H1 (cell line): ENCODE measurements at regions not wholly inside any gene's neighbourhood (a gene's known extent, or its start where the extent isn't known, plus 50 kb on each side); places are given as distances from the start of the nearest gene placed in this dataset.

ENCODE experiments used
- CTCF ChIA-PET: fragments of 300-600 bp; sonication (Branson Sonifier 250); formaldehyde crosslinking; loops from one replicate; lab custom pipeline; 2021; ENCODE audit not compliant: partially characterized antibody; lab: Charles Lee
- POLR2A ChIA-PET: fragments of 300-600 bp; sonication (Branson Sonifier 250); formaldehyde crosslinking; loops from one replicate; lab custom pipeline; 2021; ENCODE audit warnings: inconsistent platforms; ENCODE audit not compliant: partially characterized antibody; lab: Charles Lee
- DNase-seq, 2 experiments: peaks; one replicate each; pipeline versions ENCODE4 v3.0.0 to v3.0.0-alpha.2; 2010 to 2022; ENCODE audit warnings: low spot score in 2 of 2, low read depth in 1 of 2, mixed read lengths in 1 of 2
- FAIRE-seq: peaks from 2 replicates; lab custom pipeline; 2011; peaks lifted over from hg19 to GRCh38; lab: Jason Lieb, UNC
- H2AFZ ChIP-seq: 2 replicates; pipeline ENCODE4 v1.8.1; 2012; ENCODE audit warnings: low read length, inconsistent platforms
- H2AK5ac ChIP-seq: 2 replicates; pipeline ENCODE4 v1.6.1; 2013; ENCODE audit warnings: low read depth, low read length
- H2BK120ac ChIP-seq: replicated peaks from 2 replicates; pipeline ENCODE3; 2013; ENCODE audit warnings: low read depth, low read length, inconsistent platforms
- H2BK12ac ChIP-seq: 2 replicates; pipeline ENCODE4 v1.6.1; 2013; ENCODE audit warnings: low read depth, low read length
- H2BK15ac ChIP-seq: 2 replicates; pipeline ENCODE4 v1.6.1; 2013; ENCODE audit warnings: low read length
- H2BK20ac ChIP-seq: 2 replicates; pipeline ENCODE4 v1.6.1; 2013; ENCODE audit warnings: low read length
- H2BK5ac ChIP-seq: 2 replicates; pipeline ENCODE4 v1.6.1; 2013; ENCODE audit warnings: low read depth, low read length
- H3K14ac ChIP-seq: 2 replicates; pipeline ENCODE4 v1.6.1; 2013; ENCODE audit warnings: inconsistent platforms; ENCODE audit not compliant: insufficient read length
- H3K18ac ChIP-seq: 2 replicates; pipeline ENCODE4 v1.6.1; 2013; ENCODE audit warnings: low read length; ENCODE audit errors: extremely low read depth
- H3K23ac ChIP-seq: 2 replicates; pipeline ENCODE4 v1.6.1; 2013; ENCODE audit warnings: inconsistent platforms; ENCODE audit not compliant: insufficient read length
- H3K23me2 ChIP-seq: 2 replicates; pipeline ENCODE4 v1.6.1; 2013; ENCODE audit warnings: low read depth, low read length
- H3K27ac ChIP-seq: 2 replicates; pipeline ENCODE4 v1.6.1; 2011; ENCODE audit warnings: low read depth, low read length, inconsistent platforms
- H3K27me3 ChIP-seq, 4 experiments: replicated peaks in 1 of 4; 1 replicate in 1 of 4; 2 replicates in 3 of 4; pipeline versions ENCODE4 v1.6.1 to v1.8.1; 2011 to 2013; ENCODE audit warnings: low read length in 3 of 4, mild to moderate bottlenecking in 3 of 4, inconsistent platforms in 2 of 4, mixed read lengths in 2 of 4, moderate library complexity in 1 of 4; ENCODE audit not compliant: control insufficient read depth in 3 of 4, insufficient read depth in 3 of 4; ENCODE audit errors: extremely low read depth in 1 of 4
- H3K36me3 ChIP-seq, 4 experiments: 2 replicates each; pipeline versions ENCODE4 v1.6.1 to v1.8.1; 2011 to 2013; ENCODE audit warnings: mild to moderate bottlenecking in 4 of 4, low read length in 3 of 4, moderate library complexity in 2 of 4, control low read depth in 1 of 4, inconsistent platforms in 1 of 4; ENCODE audit not compliant: insufficient read depth in 4 of 4, control insufficient read depth in 2 of 4
- H3K4ac ChIP-seq: replicated peaks from 2 replicates; pipeline ENCODE3; 2013; ENCODE audit warnings: low read length, low read depth, mixed read lengths, inconsistent platforms; ENCODE audit not compliant: insufficient read length
- H3K4me1 ChIP-seq, 4 experiments: replicated peaks in 1 of 4; 1 replicate in 1 of 4; 2 replicates in 3 of 4; pipeline versions ENCODE4 v1.6.1 to v1.8.1; 2011 to 2013; ENCODE audit warnings: low read length in 3 of 4, inconsistent platforms in 2 of 4, mixed read lengths in 1 of 4; ENCODE audit not compliant: insufficient read depth in 4 of 4, control insufficient read depth in 3 of 4
- H3K4me2 ChIP-seq, 2 experiments: 2 replicates each; pipeline versions ENCODE4 v1.6.1 to v1.8.1; 2011 to 2013; ENCODE audit warnings: low read depth in 2 of 2, low read length in 2 of 2, control low read depth in 1 of 2, inconsistent platforms in 1 of 2, mild to moderate bottlenecking in 1 of 2; ENCODE audit not compliant: insufficient read depth in 1 of 2
- H3K4me3 ChIP-seq, 4 experiments: fragments of 200-600, 300-600 bp in 1 of 4; sonication (generic), shearing (Covaris generic), sonication (Bioruptor Twin) in 1 of 4; 2 replicates each; pipeline versions ENCODE4 v1.5.1 to v1.8.1; 2011 to 2016; ENCODE audit warnings: low read length in 4 of 4, low read depth in 3 of 4, control low read depth in 2 of 4, inconsistent platforms in 2 of 4, mild to moderate bottlenecking in 2 of 4, mixed read lengths in 1 of 4, moderate library complexity in 1 of 4; ENCODE audit not compliant: insufficient read depth in 2 of 4; ENCODE audit errors: extremely low read depth in 1 of 4
- H3K56ac ChIP-seq: replicated peaks from 2 replicates; pipeline ENCODE3; 2013; ENCODE audit warnings: low read depth, mild to moderate bottlenecking, mixed read lengths, low read length, inconsistent platforms; ENCODE audit not compliant: insufficient read length
- H3K79me1 ChIP-seq: 2 replicates; pipeline ENCODE4 v1.6.1; 2013; ENCODE audit warnings: low read depth, low read length, control low read depth
- H3K79me2 ChIP-seq, 2 experiments: 2 replicates each; pipeline versions ENCODE4 v1.6.1 to v1.8.1; 2012 to 2013; ENCODE audit warnings: low read length in 2 of 2, mild to moderate bottlenecking in 2 of 2, inconsistent platforms in 1 of 2; ENCODE audit not compliant: insufficient read depth in 2 of 2, control insufficient read depth in 1 of 2
- H3K9ac ChIP-seq, 4 experiments: replicated peaks in 1 of 4; 1 replicate in 1 of 4; 2 replicates in 3 of 4; pipeline versions ENCODE4 v1.6.1 to v1.8.1; 2011 to 2013; ENCODE audit warnings: low read depth in 3 of 4, low read length in 3 of 4, control low read depth in 2 of 4, mild to moderate bottlenecking in 2 of 4, moderate library complexity in 2 of 4, inconsistent platforms in 1 of 4; ENCODE audit errors: extremely low read depth in 1 of 4
- H3K9me3 ChIP-seq, 2 experiments: 2 replicates each; pipeline versions ENCODE4 v1.6.1 to v1.8.1; 2012 to 2013; ENCODE audit warnings: mild to moderate bottlenecking in 2 of 2, moderate library complexity in 2 of 2, control low read depth in 1 of 2, inconsistent platforms in 1 of 2, low read depth in 1 of 2, low read length in 1 of 2, mixed read lengths in 1 of 2; ENCODE audit not compliant: insufficient read depth in 2 of 2
- H4K20me1 ChIP-seq, 2 experiments: replicated peaks in 1 of 2; 2 replicates each; pipeline versions ENCODE3 to v1.8.1; 2011 to 2013; ENCODE audit warnings: inconsistent platforms in 2 of 2, low read length in 2 of 2, mild to moderate bottlenecking in 1 of 2; ENCODE audit not compliant: insufficient read depth in 2 of 2, control insufficient read depth in 1 of 2
- H4K5ac ChIP-seq: 2 replicates; pipeline ENCODE4 v1.6.1; 2013; ENCODE audit warnings: low read length, low read depth, mixed read lengths, inconsistent platforms; ENCODE audit not compliant: insufficient read length
- H4K8ac ChIP-seq: 2 replicates; pipeline ENCODE4 v1.8.0; 2013; ENCODE audit warnings: mild to moderate bottlenecking, moderate library complexity, low read length, inconsistent platforms; ENCODE audit not compliant: insufficient read depth; ENCODE audit errors: extremely low read depth
- H4K91ac ChIP-seq: replicated peaks from 2 replicates; pipeline ENCODE3; 2013; ENCODE audit warnings: low read length, mixed read lengths, inconsistent platforms; ENCODE audit not compliant: insufficient read length
- FOSL1 ChIP-seq: IDR thresholded peaks from 2 replicates; pipeline ENCODE4 v1.6.1; 2011; ENCODE audit warnings: mild to moderate bottlenecking, low read depth, low read length, moderate library complexity; ENCODE audit not compliant: insufficient read depth

DNA sequence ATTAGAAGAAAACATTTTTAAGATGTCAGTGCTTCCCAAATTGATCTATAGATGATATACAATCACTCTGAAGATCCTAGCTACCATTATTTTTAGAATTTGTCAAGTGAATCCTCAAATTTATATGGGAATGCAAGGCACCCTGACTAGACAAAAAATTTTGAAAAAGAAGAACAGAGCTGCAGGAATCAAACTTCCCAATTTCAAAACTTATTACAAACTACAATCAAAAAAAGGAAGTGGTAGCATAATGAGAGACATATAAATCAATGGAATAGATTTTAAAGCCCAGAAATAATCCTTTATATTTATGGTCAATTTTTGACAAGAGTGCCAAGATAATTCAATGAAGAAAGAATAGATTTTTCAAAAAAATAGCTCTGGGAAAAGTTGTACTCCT lies 198.3 kb upstream of the KCNJ16 start:
- FAIRE-seq (no peak), DNase-seq (no peak)
- Histone ChIP-seq H2BK12ac (no peak overlapping the region), H4K91ac (no peak overlapping the region), H3K23ac (no peak overlapping the region), H3K9ac (no peak overlapping the region), H2BK20ac (no peak overlapping the region), H3K9me3 (no peaks in the 10 kb centered on the region), H4K20me1 (no peaks in the 10 kb centered on the region), H2BK5ac (no peak overlapping the region), H3K79me1 (no peaks in the 10 kb centered on the region), H3K4me3 (no peak overlapping the region), H4K8ac (no peak overlapping the region), H2BK120ac (no peak overlapping the region), H3K23me2 (no peaks in the 10 kb centered on the region), H3K27me3 (no peaks in the 10 kb centered on the region), H2AFZ (no peak overlapping the region), H3K27ac (no peak overlapping the region), H3K4me1 (no peaks in the 10 kb centered on the region; a peak in 1 of 7 replicates), H3K36me3 (no peaks in the 10 kb centered on the region), H3K14ac (no peak overlapping the region), H3K56ac (no peak overlapping the region), H4K5ac (no peak overlapping the region), H3K4me2 (no peak overlapping the region), H2AK5ac (no peak overlapping the region), H3K4ac (no peak overlapping the region), H2BK15ac (no peak overlapping the region), H3K18ac (no peak overlapping the region), H3K79me2 (no peaks in the 10 kb centered on the region)
- CTCF ChIA-PET = no interaction called here
- TF ChIP-seq FOSL1 = no peak
- POLR2A ChIA-PET = no interaction called here
